Activated CD4-positive, alpha-beta T cell treated with anti-CD3 and anti-CD28 coated beads for 36 hours (primary cell): ENCODE measurements at regions not wholly inside any gene's neighbourhood (a gene's known extent, or its start where the extent isn't known, plus 50 kb on each side); places are given as distances from the start of the nearest gene placed in this dataset.
A peak's percentile ranks its signal among the peaks of the same experiment; 100 is the strongest.

Source experiments
- ATAC-seq: fragments of 200-7000 bp; cut with Tn5 transposase; one replicate; pipeline ENCODE4 v1.10.0; 2021; ENCODE audit warnings: mild to moderate bottlenecking, moderate library complexity
- CTCF ChIA-PET: fragments of 350-600 bp; sonication (Branson Sonifier 250); formaldehyde crosslinking; loops from one replicate; lab custom pipeline; 2021; ENCODE audit warnings: antibody characterized with exemption; lab: Charles Lee
- POLR2A ChIA-PET: fragments of 350-600 bp; sonication (Branson Sonifier 250); formaldehyde crosslinking; loops from one replicate; lab custom pipeline; 2021; ENCODE audit warnings: antibody characterized with exemption, inconsistent platforms; lab: Charles Lee
- DNase-seq: peaks from one replicate; pipeline ENCODE4 v3.0.0-alpha.2; 2020
- H3K27ac Mint-ChIP-seq: one replicate; pipeline ENCODE4 v1.8.0; 2021; ENCODE audit warnings: mixed read lengths
- H3K27me3 Mint-ChIP-seq: one replicate; pipeline ENCODE4 v1.8.0; 2021; ENCODE audit warnings: mixed read lengths
- H3K36me3 Mint-ChIP-seq: one replicate; pipeline ENCODE4 v1.8.0; 2021; ENCODE audit warnings: low read depth, mixed read lengths
- H3K4me1 Mint-ChIP-seq: one replicate; pipeline ENCODE4 v1.8.0; 2021; ENCODE audit warnings: mixed read lengths
- H3K4me3 Mint-ChIP-seq: one replicate; pipeline ENCODE4 v1.8.0; 2021; ENCODE audit warnings: mild to moderate bottlenecking, moderate library complexity, mixed read lengths
- H3K9me3 Mint-ChIP-seq: one replicate; pipeline ENCODE4 v1.8.0; 2021; ENCODE audit warnings: low read depth, mixed read lengths
- intact Hi-C, 2 experiments: fragments of 100-400 bp; cut with DNase I in 1 of 2; cut with micrococcal nuclease in 1 of 2; formaldehyde crosslinking; loops; one replicate each; pipeline versions ENCODE4 v1.14.2 to v1.15.1; 2022 to 2024; cut with DNase I, micrococcal nuclease

DNA sequence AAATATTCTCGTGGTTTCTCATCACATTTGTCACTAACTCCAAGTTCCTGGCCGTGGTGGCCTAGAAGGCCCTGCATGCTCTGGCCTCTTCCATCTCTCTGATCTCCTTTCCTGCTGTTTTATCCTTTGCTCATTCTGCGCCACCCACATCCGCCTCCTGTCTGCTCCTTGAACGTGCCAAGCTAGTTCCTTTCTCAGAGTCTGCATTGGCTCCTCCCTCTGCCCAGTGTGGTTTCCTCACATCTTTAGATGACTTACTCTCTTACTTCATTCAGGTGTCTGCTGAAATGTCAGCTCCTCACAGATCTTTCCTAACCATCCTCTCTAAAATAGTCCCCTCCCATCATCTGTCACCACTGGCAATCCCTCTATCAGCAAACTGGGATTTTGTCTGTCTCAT lies 158.6 kb upstream of the RBMS1 start:
- peaks cover 29% of the 10 kb centered on the region for H3K4me1 Mint-ChIP-seq
- ChIA-PET POLR2A (interaction anchor here (0.5 kb wide), 1 partner anchor 219 kb away, joined by 16 read pairs; no protein-coding TSS in a partner anchor), CTCF (interaction anchor here (1.4 kb wide), 1 partner anchor 38 kb away, joined by 3 read pairs; no protein-coding TSS in a partner anchor)
- H3K27ac Mint-ChIP-seq = peak overlapping the region; percentile 59
- peak overlapping the region; percentile 10 for H3K4me3 Mint-ChIP-seq
- ATAC-seq = peak; percentile 98
- no peaks in the 10 kb centered on the region for H3K27me3 Mint-ChIP-seq
- DNase-seq = peak; percentile 84
- intact Hi-C loops = loop anchor here in 1 of 2 experiments (5.0 kb wide), 2 partner anchors 135 to 160 kb away; partner anchors contain the start of gene RBMS1
- no peaks in the 10 kb centered on the region for H3K9me3 Mint-ChIP-seq
- H3K36me3 Mint-ChIP-seq = no peaks in the 10 kb centered on the region

DNA sequence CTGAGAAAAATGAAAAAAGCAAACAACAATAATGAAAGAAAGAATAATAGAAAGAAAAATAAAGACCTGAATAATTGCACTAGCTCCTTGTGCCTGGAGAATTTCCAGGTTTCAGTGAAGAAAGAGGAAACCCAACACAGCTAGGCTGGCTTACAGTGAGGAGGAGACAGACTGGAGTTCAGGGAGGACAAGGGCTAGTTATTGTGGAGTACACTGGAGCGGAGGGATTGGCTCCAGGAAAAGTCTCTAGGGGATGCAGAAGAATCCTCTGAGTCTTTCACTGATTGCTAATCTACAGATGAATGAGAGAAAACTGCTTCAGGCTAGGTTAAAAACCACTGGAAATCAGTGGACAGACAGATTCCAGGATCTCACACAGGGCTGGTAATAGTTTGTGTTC lies 163.6 kb upstream of the RBMS1 start:
- no peaks in the 10 kb centered on the region for H3K9me3 Mint-ChIP-seq
- DNase-seq (no peak), ATAC-seq (no peak)
- H3K36me3 Mint-ChIP-seq = no peaks in the 10 kb centered on the region
- ChIA-PET CTCF (interaction anchor here (1.0 kb wide), 2 partner anchors 14 to 337 kb away, joined by 3 read pairs; no protein-coding TSS in a partner anchor), POLR2A (no interaction called here)
- no peak overlapping the region for H3K27ac Mint-ChIP-seq
- H3K27me3 Mint-ChIP-seq = peaks cover 4% of the 10 kb centered on the region
- intact Hi-C loops = no loop called here
- H3K4me1 Mint-ChIP-seq = peaks cover 13% of the 10 kb centered on the region
- no peak overlapping the region for H3K4me3 Mint-ChIP-seq

DNA sequence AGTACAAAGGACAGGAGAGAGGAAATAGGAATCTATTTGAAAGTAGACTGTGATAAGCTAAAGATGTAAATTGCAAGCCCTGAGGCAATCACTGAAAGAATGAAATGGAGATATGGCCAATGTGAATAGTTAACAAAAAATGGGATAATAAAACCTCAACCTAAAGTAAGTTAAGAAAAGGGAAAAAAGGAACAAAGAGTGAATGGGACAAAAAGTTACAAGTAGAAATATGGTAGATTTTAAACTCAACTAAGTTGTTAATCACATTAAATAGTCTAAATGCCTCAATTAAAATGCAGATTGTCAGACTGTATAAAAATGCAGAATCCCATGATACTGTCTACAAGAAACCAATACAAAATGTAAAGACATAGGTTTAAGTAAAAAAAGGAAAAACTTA lies 165.2 kb upstream of the RBMS1 start:
- no peak for DNase-seq
- H3K36me3 Mint-ChIP-seq = no peaks in the 10 kb centered on the region
- H3K4me1 Mint-ChIP-seq = no peaks in the 10 kb centered on the region
- no peak overlapping the region for H3K27ac Mint-ChIP-seq
- H3K27me3 Mint-ChIP-seq = peaks cover 4% of the 10 kb centered on the region
- no peak for ATAC-seq
- ChIA-PET POLR2A (no interaction called here), CTCF (interaction anchor here (0.6 kb wide), 2 partner anchors 48 to 72 kb away, joined by 3 read pairs; no protein-coding TSS in a partner anchor)
- no peaks in the 10 kb centered on the region for H3K9me3 Mint-ChIP-seq
- no peak overlapping the region for H3K4me3 Mint-ChIP-seq
- intact Hi-C loops = no loop called here

DNA sequence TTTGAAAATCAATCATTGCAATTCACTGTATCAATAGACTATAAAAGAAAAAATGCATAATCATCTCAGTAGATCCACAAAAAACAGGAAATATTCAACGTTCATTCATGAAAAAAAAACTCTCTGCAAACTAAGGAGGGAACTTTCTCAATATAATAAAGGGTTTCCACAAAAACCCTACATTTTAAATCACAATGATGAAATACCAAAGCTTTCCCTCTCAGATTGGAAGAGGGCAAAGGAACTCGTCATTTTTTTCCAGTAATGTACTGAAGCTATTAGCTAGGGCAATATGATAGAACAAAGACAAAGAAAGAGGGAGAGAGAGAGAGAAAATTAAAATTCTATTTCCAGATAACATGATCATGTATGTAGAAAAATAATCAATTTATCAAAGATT lies 167.1 kb upstream of the RBMS1 start:
- intact Hi-C loops = no loop called here
- H3K9me3 Mint-ChIP-seq = no peaks in the 10 kb centered on the region

DNA sequence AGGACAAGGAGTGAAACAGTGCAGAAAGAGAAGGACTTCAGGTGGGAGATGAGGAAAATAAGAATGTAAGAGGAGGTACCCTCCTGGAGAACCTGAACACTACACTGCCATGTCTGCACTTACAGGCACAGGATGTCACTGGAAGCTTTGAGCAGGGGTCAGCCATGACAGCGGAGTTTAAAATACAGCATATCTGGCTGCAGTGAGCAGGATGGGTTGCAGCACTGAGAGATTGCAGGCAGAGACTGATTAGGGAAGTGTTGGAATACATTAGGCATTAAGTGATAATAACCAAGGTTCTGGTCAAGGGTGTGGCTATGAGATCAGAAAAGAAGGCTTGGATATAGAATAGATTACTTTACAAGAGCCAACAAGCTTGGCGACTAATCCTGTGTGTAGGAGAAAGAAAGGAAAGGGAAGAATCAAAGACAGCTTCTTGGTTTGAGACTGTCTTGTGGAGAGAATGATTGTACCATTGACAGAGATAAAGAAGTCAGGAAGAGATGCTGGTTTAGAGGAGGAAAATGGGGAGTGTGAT lies 171.1 kb upstream of the RBMS1 start:
- ATAC-seq (no peak), DNase-seq (no peak)
- ChIA-PET POLR2A (no interaction called here), CTCF (no interaction called here)
- H3K27ac Mint-ChIP-seq = no peak overlapping the region
- H3K9me3 Mint-ChIP-seq = no peaks in the 10 kb centered on the region
- no peaks in the 10 kb centered on the region for H3K36me3 Mint-ChIP-seq
- no peaks in the 10 kb centered on the region for H3K27me3 Mint-ChIP-seq
- peaks cover 18% of the 10 kb centered on the region for H3K4me1 Mint-ChIP-seq
- intact Hi-C loops = no loop called here
- no peak overlapping the region for H3K4me3 Mint-ChIP-seq

More for the DNA sequence above, 167.1 kb upstream of the RBMS1 start:
- ATAC-seq (no peak), DNase-seq (no peak)
- H3K27ac Mint-ChIP-seq = no peak overlapping the region
- H3K4me3 Mint-ChIP-seq = no peak overlapping the region
- peaks cover under 1% of the 10 kb centered on the region for H3K4me1 Mint-ChIP-seq
- CTCF ChIA-PET = interaction anchor here (1.1 kb wide), 1 partner anchor 11 kb away, joined by 3 read pairs; no protein-coding TSS in a partner anchor
- peaks cover 4% of the 10 kb centered on the region for H3K27me3 Mint-ChIP-seq
- H3K36me3 Mint-ChIP-seq = no peaks in the 10 kb centered on the region
- POLR2A ChIA-PET = no interaction called here

DNA sequence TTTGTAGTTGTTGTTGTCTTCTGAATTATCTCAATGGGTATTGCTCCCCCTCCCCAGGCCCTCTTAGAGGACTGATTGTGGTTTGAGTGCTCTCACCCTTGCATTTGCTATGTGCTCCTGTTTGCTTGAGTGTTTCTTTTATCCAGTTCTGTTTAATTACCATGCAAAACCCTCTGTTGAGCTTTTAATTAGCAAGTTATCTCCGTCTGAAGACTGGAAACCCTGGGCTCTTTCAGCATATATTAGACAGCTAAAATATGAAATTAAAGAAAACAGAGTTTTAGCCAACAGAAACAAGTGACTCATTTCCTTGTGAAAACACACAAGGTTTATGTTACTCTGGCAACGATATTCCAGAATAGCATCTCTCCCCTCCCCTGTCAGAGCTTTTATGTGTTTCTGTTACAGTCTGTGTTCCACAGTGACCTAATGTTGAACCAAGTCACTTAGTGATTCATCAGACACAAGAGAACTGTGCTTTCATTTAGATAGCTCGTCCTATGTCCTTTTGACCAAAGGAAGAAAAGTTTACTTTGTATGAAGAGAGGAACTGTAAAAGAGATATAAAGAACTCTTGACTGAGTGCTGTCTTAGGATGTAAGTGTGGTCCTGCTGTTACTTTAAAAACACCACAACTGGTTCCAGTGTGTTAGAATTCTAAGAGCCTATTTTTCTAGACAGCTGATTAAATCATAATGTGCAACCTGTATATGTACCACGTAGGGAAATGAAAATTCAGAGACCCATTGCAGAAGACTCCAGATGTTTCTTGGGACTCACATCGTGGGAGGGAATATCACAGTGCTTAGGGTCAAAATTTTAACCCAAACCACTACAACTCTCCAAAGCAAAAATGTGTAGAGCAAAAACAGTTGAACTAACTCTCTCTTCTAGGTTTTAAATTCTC lies 172.8 kb upstream of the RBMS1 start:
- H3K27me3 Mint-ChIP-seq = no peaks in the 10 kb centered on the region
- H3K27ac Mint-ChIP-seq = peak overlapping the region; percentile 51
- H3K36me3 Mint-ChIP-seq = no peaks in the 10 kb centered on the region
- DNase-seq (no peak), ATAC-seq (peak; percentile 96)
- ChIA-PET CTCF (interaction anchor here (0.7 to 1.5 kb wide), 2 partner anchors 10 to 65 kb away, joined by 3 to 5 read pairs; no protein-coding TSS in a partner anchor), POLR2A (no interaction called here)
- intact Hi-C loops = loop anchor here in 1 of 2 experiments (1.0 kb wide), 1 partner anchor 442 kb away; no protein-coding TSS in a partner anchor
- no peaks in the 10 kb centered on the region for H3K9me3 Mint-ChIP-seq
- H3K4me1 Mint-ChIP-seq = peaks cover 18% of the 10 kb centered on the region
- H3K4me3 Mint-ChIP-seq = no peak overlapping the region

DNA sequence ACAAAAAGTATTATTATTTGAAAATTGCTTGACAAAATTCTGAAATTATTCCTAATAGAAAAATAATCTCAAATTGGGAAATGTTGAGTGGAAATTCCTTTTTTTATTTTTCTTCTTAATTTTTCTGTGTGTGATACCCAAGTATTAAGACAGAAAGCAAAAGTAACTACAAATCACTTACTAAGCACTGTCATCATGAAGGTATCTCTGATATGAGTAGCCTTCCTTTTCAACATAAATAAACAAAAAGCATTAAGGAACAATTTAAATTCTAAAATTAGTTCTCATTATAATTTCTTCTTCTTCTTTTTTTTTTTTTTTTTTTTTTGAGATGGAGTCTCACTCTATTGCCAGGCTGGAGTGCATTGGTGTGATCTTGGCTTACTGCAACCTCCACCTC lies 174.2 kb upstream of the RBMS1 start:
- POLR2A ChIA-PET = no interaction called here
- no peak overlapping the region for H3K27ac Mint-ChIP-seq
- intact Hi-C loops = no loop called here

DNA sequence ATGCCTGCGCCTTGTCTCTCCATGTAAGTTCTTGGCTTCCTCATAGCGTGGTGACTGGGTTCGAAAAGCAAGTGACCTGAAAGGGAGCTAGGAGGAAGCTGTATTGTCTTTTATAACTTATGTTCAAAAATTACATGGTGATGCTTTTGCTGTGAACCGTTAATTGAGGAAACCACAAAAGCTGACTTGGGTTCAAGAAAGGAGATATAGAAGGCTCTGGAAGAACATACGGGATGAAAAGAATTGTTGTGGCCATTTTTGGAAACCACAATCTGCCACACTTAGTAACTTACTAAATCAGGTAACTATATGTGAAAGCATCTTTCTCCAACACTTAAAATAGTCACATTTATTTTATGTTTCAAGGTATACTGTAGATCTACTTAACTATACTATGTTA lies 177.0 kb upstream of the RBMS1 start:
- Mint-ChIP-seq H3K9me3 (no peaks in the 10 kb centered on the region), H3K4me3 (no peak overlapping the region), H3K27ac (no peak overlapping the region), H3K36me3 (no peaks in the 10 kb centered on the region), H3K27me3 (no peaks in the 10 kb centered on the region), H3K4me1 (peaks cover 18% of the 10 kb centered on the region)
- no peak for DNase-seq
- CTCF ChIA-PET = interaction anchor here (1.6 kb wide), 1 partner anchor 14 kb away, joined by 3 read pairs; no protein-coding TSS in a partner anchor
- POLR2A ChIA-PET = no interaction called here
- intact Hi-C loops = no loop called here
- ATAC-seq = no peak

More for the DNA sequence above, 174.2 kb upstream of the RBMS1 start:
- H3K9me3 Mint-ChIP-seq = no peaks in the 10 kb centered on the region
- no peaks in the 10 kb centered on the region for H3K36me3 Mint-ChIP-seq
- H3K4me3 Mint-ChIP-seq = no peak overlapping the region
- no peak for DNase-seq
- no peaks in the 10 kb centered on the region for H3K27me3 Mint-ChIP-seq
- ATAC-seq = no peak
- CTCF ChIA-PET = no interaction called here
- H3K4me1 Mint-ChIP-seq = peaks cover 18% of the 10 kb centered on the region

DNA sequence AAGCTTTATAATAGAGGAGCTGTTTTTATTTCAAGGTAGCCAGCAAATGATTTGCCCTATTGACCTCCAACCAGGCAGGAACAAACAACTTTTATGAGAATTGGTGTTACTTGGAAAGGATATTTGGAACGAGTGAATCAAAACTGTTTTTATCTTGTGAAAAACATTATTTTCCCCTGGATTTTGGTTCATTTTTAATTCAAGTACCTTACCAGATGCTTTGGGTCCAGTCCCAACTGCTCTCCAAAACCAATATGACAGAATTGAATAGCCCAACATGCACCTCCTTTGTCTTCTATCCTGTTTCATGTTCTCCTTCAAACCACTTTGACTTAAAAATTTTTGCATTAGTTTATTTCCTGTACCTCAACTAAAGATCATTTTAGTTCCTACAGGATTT lies 178.6 kb upstream of the RBMS1 start:
- Mint-ChIP-seq H3K4me1 (peaks cover 3% of the 10 kb centered on the region), H3K36me3 (no peaks in the 10 kb centered on the region), H3K9me3 (no peaks in the 10 kb centered on the region), H3K4me3 (no peak overlapping the region), H3K27ac (no peak overlapping the region), H3K27me3 (no peaks in the 10 kb centered on the region)
- ATAC-seq (no peak), DNase-seq (no peak)
- intact Hi-C loops = no loop called here
- POLR2A ChIA-PET = no interaction called here
- CTCF ChIA-PET = interaction anchor here (1.1 kb wide), 1 partner anchor 24 kb away, joined by 5 read pairs; no protein-coding TSS in a partner anchor

DNA sequence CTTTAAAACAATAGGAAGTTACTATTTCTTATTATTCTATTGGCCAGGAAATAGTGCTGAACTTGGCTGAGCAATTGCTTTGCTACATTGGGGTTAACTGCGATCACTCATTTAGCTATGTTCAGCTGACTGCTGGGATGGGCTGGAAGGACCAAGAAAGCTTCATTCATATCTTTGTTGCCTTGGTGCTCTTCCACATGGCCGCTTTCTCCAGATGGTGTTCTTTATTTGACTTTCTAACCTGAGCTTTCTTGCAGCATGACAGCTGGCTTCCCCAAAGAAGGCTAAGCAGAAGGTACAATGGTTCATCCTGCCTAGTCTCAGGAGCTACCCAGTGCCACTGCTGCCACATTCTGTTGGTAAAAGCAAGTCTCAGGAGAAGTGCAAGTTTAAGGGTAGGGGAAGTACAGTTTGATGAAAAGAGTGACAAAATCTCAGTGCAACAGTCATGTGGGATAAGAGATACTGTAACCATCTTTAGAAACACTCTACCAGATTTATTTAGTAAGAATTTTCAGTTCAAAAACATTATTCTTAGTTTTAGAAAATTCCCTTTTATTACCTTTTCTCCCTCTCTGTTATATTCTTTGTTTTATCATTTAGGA lies 180.6 kb upstream of the RBMS1 start:
- H3K27me3 Mint-ChIP-seq = no peaks in the 10 kb centered on the region
- no peaks in the 10 kb centered on the region for H3K36me3 Mint-ChIP-seq
- intact Hi-C loops = no loop called here
- H3K27ac Mint-ChIP-seq = no peak overlapping the region
- no peaks in the 10 kb centered on the region for H3K9me3 Mint-ChIP-seq
- DNase-seq (no peak), ATAC-seq (no peak)
- no peak overlapping the region for H3K4me3 Mint-ChIP-seq
- no peaks in the 10 kb centered on the region for H3K4me1 Mint-ChIP-seq
- POLR2A ChIA-PET = no interaction called here
- CTCF ChIA-PET = interaction anchor here (1.4 kb wide), 1 partner anchor 11 kb away, joined by 3 read pairs; no protein-coding TSS in a partner anchor

DNA sequence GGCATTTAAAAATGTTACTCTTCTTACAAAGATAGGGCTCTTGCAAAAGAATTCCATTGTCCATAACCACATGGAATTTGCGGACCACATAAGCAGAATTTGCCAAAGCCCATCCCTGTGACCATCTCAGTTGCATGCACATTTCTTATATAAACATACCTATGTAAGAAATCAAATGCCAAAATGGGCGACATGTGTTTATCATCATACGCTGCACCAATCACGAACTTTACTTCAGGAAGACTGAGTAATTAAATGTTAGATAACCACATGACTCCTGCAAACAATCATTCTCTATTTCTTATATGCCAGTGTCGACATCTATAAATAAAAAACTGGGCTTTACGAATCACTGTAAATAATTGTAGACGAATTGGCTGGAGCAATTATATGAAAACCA lies 186.1 kb upstream of the RBMS1 start:
- H3K27ac Mint-ChIP-seq = no peak overlapping the region
- peaks cover 9% of the 10 kb centered on the region for H3K9me3 Mint-ChIP-seq
- intact Hi-C loops = no loop called here
- H3K4me1 Mint-ChIP-seq = no peaks in the 10 kb centered on the region
- no peak for DNase-seq
- peaks cover 3% of the 10 kb centered on the region for H3K27me3 Mint-ChIP-seq
- ChIA-PET CTCF (interaction anchor here (1.5 kb wide), 1 partner anchor 18 kb away, joined by 3 read pairs; no protein-coding TSS in a partner anchor), POLR2A (no interaction called here)
- H3K4me3 Mint-ChIP-seq = no peak overlapping the region
- no peaks in the 10 kb centered on the region for H3K36me3 Mint-ChIP-seq
- no peak for ATAC-seq
